K562 (cell line): ENCODE measurements at regions not wholly inside any gene's neighbourhood (a gene's known extent, or its start where the extent isn't known, plus 50 kb on each side); places are given as distances from the start of the nearest gene placed in this dataset.

Source experiments
- ASH1L ChIP-seq: fragments of 450-650 bp; IDR thresholded peaks from 2 replicates; pipeline ENCODE4 v1.6.1; 2018; ENCODE audit warnings: borderline replicate concordance, mild to moderate bottlenecking, low read depth; ENCODE audit not compliant: partially characterized antibody
- ATF1 ChIP-seq, 2 experiments: fragments of 450-650 bp in 1 of 2; IDR thresholded peaks; 2 replicates each; pipeline ENCODE4 v1.6.1; 2016; ENCODE audit warnings: missing compliant biosample characterization in 1 of 2, missing genetic modification characterization in 1 of 2
- C11orf30 ChIP-seq: fragments of 450-650 bp; IDR thresholded peaks from 2 replicates; pipeline ENCODE4 v1.6.1; 2016; ENCODE audit warnings: low read depth, mild to moderate bottlenecking
- CCNT2 ChIP-seq: IDR thresholded peaks from 2 replicates; pipeline ENCODE4 v1.6.1; 2011; ENCODE audit warnings: borderline replicate concordance, low read depth, mild to moderate bottlenecking, moderate library complexity, mixed read lengths, low read length; ENCODE audit not compliant: insufficient read length; ENCODE audit errors: extremely low read depth
- FOXJ3 ChIP-seq: sonication (generic); formaldehyde crosslinking; IDR thresholded peaks from 2 replicates; pipeline ENCODE4 v1.4.0; 2020; ENCODE audit warnings: mild to moderate bottlenecking, missing genetic modification reagents
- GATA2 ChIP-seq: sonication (generic); formaldehyde crosslinking; IDR thresholded peaks from 2 replicates; pipeline ENCODE4 v1.4.0; 2020; ENCODE audit warnings: mild to moderate bottlenecking, missing genetic modification reagents
- KAT7 ChIP-seq: sonication (generic); formaldehyde crosslinking; IDR thresholded peaks from 2 replicates; pipeline ENCODE4 v1.8.0; 2022; ENCODE audit warnings: missing genetic modification reagents, mild to moderate bottlenecking, borderline replicate concordance
- NCOA4 ChIP-seq: fragments of 450-650 bp; IDR thresholded peaks from 2 replicates; pipeline ENCODE4 v1.6.1; 2018; ENCODE audit warnings: mild to moderate bottlenecking; ENCODE audit not compliant: partially characterized antibody
- NCOR1 ChIP-seq: fragments of 450-650 bp; IDR thresholded peaks from 2 replicates; pipeline ENCODE4 v1.6.1; 2016; ENCODE audit warnings: mild to moderate bottlenecking, moderate library complexity
- NFIC ChIP-seq: fragments of 450-650 bp; IDR thresholded peaks from 2 replicates; pipeline ENCODE4 v1.6.1; 2017; ENCODE audit warnings: mild to moderate bottlenecking, inconsistent platforms
- NR2C1 ChIP-seq, 2 experiments: fragments of 450-650 bp; IDR thresholded peaks; 2 replicates each; pipeline ENCODE4 v1.6.1; 2017; ENCODE audit warnings: mild to moderate bottlenecking in 2 of 2, antibody characterized with exemption in 1 of 2, inconsistent platforms in 1 of 2, missing compliant biosample characterization in 1 of 2, missing genetic modification characterization in 1 of 2
- NR2C2 ChIP-seq, 2 experiments: fragments of 200-800 bp in 1 of 2; sonication (Bioruptor generic) in 1 of 2; sonication (generic) in 1 of 2; formaldehyde crosslinking in 1 of 2; IDR thresholded peaks; 2 replicates each; pipeline versions ENCODE4 v1.6.1 to v1.8.0; 2016 to 2022; ENCODE audit warnings: mild to moderate bottlenecking in 1 of 2, missing compliant biosample characterization in 1 of 2, missing genetic modification characterization in 1 of 2, missing genetic modification reagents in 1 of 2
- PML ChIP-seq: IDR thresholded peaks from 2 replicates; pipeline ENCODE4 v1.6.1; 2012; ENCODE audit warnings: low read length, inconsistent platforms
- RBM22 ChIP-seq: fragments of 200-400 bp; formaldehyde crosslinking; IDR thresholded peaks from 2 replicates; pipeline ENCODE4 v1.6.1; 2018; ENCODE audit warnings: low read length, low read depth; ENCODE audit not compliant: poor library complexity, severe bottlenecking
- RFX1 ChIP-seq: fragments of 450-650 bp; IDR thresholded peaks from 2 replicates; pipeline ENCODE4 v1.6.1; 2016; ENCODE audit warnings: mild to moderate bottlenecking, moderate library complexity
- TEAD1 ChIP-seq, 2 experiments: fragments of 450-650 bp in 1 of 2; sonication (generic) in 1 of 2; formaldehyde crosslinking; IDR thresholded peaks; 2 replicates each; pipeline versions ENCODE4 v1.4.0 to v1.8.0; 2020 to 2022; ENCODE audit warnings: mild to moderate bottlenecking in 2 of 2, missing genetic modification reagents in 1 of 2
- ZNF212 ChIP-seq: fragments of 450-650 bp; formaldehyde crosslinking; IDR thresholded peaks from 2 replicates; pipeline ENCODE4 v1.4.0; 2020; ENCODE audit warnings: mild to moderate bottlenecking
- ZNF232 ChIP-seq: sonication (generic); formaldehyde crosslinking; IDR thresholded peaks from 2 replicates; pipeline ENCODE4 v1.8.0; 2022; ENCODE audit warnings: mild to moderate bottlenecking, missing genetic modification reagents
- ZNF311 ChIP-seq: fragments of 250-450 bp; sonication (Bioruptor Pico); IDR thresholded peaks from 2 replicates; pipeline ENCODE4 v1.4.0; 2020; ENCODE audit warnings: mild to moderate bottlenecking, moderate library complexity
- ZNF347 ChIP-seq: fragments of 450-650 bp; formaldehyde crosslinking; IDR thresholded peaks from 2 replicates; pipeline ENCODE4 v1.4.0; 2020; ENCODE audit warnings: low read depth, mild to moderate bottlenecking, moderate library complexity
- ZNF444 ChIP-seq: fragments of 250-450 bp; sonication (Bioruptor Pico); IDR thresholded peaks from 2 replicates; pipeline ENCODE4 v1.4.0; 2020; ENCODE audit warnings: mild to moderate bottlenecking, moderate library complexity
- TF ChIP-seq, protein P1 (sequence below): fragments of 250-450 bp; sonication (Bioruptor Pico); IDR thresholded peaks from 2 replicates; pipeline ENCODE4 v1.8.0; 2021; ENCODE audit warnings: moderate library complexity, mild to moderate bottlenecking, inconsistent platforms
- TF ChIP-seq, protein P2 (sequence below), 2 experiments: IDR thresholded peaks in 1 of 2; conservative IDR thresholded peaks in 1 of 2; 2 replicates each; pipeline ENCODE4 v1.6.1; 2016; ENCODE audit warnings: low read depth in 2 of 2, mild to moderate bottlenecking in 1 of 2, missing compliant biosample characterization in 1 of 2, missing genetic modification characterization in 1 of 2, moderate library complexity in 1 of 2
- TF ChIP-seq, protein P3 (sequence below): IDR thresholded peaks from 2 replicates; pipeline ENCODE4 v1.6.1; 2011; ENCODE audit not compliant: insufficient read length; ENCODE audit errors: extremely low read depth
- TF ChIP-seq, protein P4 (sequence below): sonication (generic); formaldehyde crosslinking; IDR thresholded peaks from 2 replicates; pipeline ENCODE4 v1.9.0; 2022; ENCODE audit warnings: mild to moderate bottlenecking, missing genetic modification reagents

DNA sequence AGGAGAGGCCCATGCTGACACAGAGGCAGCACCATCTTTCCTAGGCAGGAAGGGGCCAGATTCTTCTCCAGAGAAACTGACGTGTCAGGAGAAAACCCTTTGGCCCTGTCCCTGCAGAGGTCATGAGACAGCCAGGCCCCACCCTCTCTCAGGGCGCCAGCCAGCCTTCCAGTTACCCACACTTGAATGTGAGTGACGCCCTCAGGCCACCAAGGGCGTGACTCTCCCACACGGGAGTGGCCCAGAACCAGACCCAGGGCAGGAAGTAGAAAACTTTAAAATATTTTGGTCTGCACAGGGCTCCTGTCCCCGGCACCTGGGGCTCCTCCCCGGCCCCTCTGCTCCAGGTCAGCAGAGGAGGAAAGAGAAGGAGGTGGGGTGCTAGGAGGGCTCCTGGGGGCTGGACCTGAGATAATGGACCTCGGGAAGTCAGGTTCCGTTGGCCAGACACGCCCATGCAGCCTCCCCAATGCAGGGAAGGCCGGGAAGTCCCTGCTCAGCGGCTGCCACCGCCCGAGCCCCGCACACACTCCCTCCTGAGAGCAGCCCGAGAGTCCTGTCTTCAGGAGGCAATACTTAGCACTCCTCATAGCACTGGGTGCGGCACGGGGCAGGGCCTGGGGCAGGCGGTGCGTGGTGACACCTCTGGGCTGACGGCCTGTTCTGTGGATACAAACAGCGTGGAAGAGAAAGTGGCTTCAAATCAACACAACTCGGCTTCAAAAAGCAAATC lies 67.0 kb upstream of the CFAP46 start (continued):
- no peak for TF ChIP-seq NCOA4
- no peak for TF ChIP-seq ZNF444 (CRISPR knock-in tag)
- no peak for TF ChIP-seq NR2C2 (CRISPR knock-in tag; IDR thresholded peaks at IDR 0.05)
- TF ChIP-seq NR2C2 (tag; IDR thresholded peaks at IDR 0.05): peak; percentile 61; the same call in 1 of the 2 replicates
- TF ChIP-seq NR2C1 (IDR thresholded peaks at IDR 0.05): no peak
- TF ChIP-seq NR2C1 (tag; IDR thresholded peaks at IDR 0.05): peak; percentile 28; the same call in 1 of the 2 replicates
- no peak for TF ChIP-seq FOXJ3 (CRISPR knock-in tag)
- TF ChIP-seq PML: no peak
- TF ChIP-seq TEAD1 (CRISPR knock-in tag; IDR thresholded peaks at IDR 0.05): no peak
- no peak for TF ChIP-seq RFX1
- no peak for TF ChIP-seq ZNF347
- no peak for TF ChIP-seq RBM22
- TF ChIP-seq, protein P1, sequence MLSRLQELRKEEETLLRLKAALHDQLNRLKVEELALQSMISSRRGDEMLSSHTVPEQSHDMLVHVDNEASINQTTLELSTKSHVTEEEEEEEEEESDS (CRISPR knock-in tag): no peak
- TF ChIP-seq, protein P2, sequence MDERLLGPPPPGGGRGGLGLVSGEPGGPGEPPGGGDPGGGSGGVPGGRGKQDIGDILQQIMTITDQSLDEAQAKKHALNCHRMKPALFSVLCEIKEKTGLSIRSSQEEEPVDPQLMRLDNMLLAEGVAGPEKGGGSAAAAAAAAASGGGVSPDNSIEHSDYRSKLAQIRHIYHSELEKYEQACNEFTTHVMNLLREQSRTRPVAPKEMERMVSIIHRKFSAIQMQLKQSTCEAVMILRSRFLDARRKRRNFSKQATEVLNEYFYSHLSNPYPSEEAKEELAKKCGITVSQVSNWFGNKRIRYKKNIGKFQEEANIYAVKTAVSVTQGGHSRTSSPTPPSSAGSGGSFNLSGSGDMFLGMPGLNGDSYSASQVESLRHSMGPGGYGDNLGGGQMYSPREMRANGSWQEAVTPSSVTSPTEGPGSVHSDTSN (CRISPR knock-in tag; IDR thresholded peaks at IDR 0.05; ENCODE audit: low read depth): no peak
- TF ChIP-seq, protein P2 (tag; conservative IDR thresholded peaks at IDR 0.05; ENCODE audit: low read depth): no peak
- TF ChIP-seq, protein P3, sequence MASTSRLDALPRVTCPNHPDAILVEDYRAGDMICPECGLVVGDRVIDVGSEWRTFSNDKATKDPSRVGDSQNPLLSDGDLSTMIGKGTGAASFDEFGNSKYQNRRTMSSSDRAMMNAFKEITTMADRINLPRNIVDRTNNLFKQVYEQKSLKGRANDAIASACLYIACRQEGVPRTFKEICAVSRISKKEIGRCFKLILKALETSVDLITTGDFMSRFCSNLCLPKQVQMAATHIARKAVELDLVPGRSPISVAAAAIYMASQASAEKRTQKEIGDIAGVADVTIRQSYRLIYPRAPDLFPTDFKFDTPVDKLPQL: no peak
- TF ChIP-seq, protein P4, sequence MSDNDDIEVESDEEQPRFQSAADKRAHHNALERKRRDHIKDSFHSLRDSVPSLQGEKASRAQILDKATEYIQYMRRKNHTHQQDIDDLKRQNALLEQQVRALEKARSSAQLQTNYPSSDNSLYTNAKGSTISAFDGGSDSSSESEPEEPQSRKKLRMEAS (CRISPR knock-in tag): peak; percentile 53; the same call in 1 of the 2 replicates
- no peak for TF ChIP-seq NCOR1
- no peak for TF ChIP-seq KAT7
- TF ChIP-seq ASH1L: no peak
- TF ChIP-seq ZNF232 (CRISPR knock-in tag): no peak
- TF ChIP-seq ZNF311 (CRISPR knock-in tag): no peak
- TF ChIP-seq C11orf30: peak; percentile 14; the same call in 1 of the 2 replicates
- no peak for TF ChIP-seq CCNT2
- TF ChIP-seq GATA2 (CRISPR knock-in tag): no peak
- TF ChIP-seq ZNF212 (CRISPR knock-in tag): no peak
- TF ChIP-seq NFIC: no peak
- TF ChIP-seq ATF1 (CRISPR knock-in tag; IDR thresholded peaks at IDR 0.05): no peak
- TF ChIP-seq ATF1 (tag; IDR thresholded peaks at IDR 0.05): no peak
